HG02588 (cell line): ENCODE measurements at regions not wholly inside any gene's neighbourhood (a gene's known extent, or its start where the extent isn't known, plus 50 kb on each side); places are given as distances from the start of the nearest gene placed in this dataset.

Experiments used
- ATAC-seq: cut with Tn5 transposase; IDR thresholded peaks from one replicate; pipeline ENCODE4 v1.9.1; 2021; ENCODE audit warnings: mild to moderate bottlenecking, moderate library complexity; ENCODE audit not compliant: unreplicated experiment

DNA sequence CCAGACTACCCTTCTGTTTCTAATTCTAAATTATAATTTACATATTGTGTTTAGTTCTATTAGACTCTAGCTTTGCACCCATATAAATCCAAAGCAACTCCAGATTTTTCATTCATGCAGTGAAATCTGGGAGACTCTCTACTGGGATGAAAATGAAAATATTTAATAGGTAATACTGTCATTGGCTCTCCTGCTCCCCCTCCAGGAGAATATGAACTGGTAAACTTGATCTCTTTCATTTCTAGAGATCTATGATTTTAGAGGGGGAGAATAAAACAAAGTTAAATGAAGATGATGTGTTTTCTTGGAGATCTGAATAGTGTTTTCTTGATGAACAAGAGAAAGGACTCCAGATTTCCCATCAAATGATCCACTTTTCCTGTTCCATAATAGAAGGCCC lies 104.3 kb upstream of the TMCC3 start:
- ATAC-seq: no peak

DNA sequence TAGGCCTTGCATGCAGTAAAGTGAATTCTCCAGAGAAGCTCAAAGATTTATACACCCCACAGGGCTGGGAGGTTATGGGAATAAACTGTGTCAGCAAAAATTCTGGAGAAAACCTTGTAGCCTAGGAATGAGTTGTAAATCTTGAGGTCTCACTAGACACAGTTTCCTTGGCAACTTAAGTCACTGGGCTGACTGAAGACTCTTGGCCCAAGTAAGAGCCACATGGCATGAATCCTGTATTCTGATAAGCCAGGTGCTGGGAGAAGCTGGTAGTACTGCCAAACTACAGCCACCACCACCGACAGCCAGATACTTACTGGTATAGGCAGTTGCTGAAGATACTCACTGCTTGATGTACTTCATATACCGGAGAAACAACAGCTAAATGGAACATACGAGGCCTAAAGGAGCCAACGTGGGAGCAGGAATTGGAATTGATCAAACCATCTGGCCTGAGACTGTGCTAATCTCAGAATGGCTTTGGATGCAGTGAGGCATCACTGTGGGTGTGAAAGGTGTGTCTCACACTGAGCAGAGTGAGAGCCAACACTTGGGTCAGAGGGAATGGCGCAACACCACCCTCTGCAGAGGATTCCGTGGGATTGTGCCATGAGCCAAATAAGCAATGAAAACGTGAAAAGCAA lies 102.8 kb upstream of the TMCC3 start:
- ATAC-seq: no peak

DNA sequence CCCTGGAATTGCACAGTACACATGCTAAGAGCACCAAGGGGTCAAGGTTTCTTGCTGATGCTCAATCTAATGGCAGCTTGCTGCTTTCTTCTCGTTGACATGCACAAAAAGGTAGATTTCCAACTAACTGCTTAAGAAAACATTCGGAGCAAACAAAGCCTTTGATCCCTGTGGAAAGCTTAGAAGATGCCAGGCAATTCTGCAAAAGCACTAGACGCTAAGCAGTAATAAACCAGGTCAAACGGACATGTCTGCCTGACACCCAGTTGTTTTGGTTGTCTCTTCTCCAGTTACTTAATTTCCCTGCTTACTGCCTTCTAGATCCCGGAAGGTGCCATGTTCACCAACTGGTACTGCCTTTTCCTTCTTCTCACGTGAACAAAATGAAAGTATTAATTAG lies 100.5 kb upstream of the TMCC3 start:
- ATAC-seq: no peak

DNA sequence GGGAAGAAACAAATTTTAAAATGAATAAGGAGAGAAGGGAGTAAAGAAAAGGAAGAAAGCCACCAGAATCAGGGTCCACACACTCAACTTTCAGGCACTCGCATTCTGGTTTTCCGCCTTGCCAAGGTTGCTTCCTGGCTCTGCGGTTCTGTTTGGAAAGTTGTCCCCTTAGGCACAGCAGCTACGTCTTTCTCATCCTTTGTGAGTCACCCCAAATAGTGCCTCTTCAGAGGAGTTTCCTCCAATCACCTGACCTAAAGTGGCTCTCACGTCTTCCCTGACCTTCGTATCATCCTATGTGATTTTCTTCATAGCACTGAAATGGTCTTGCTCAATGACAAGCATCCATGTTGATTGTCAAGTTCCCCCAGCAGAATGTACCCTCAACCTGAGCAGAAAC lies 99.5 kb upstream of the TMCC3 start:
- ATAC-seq: no peak

DNA sequence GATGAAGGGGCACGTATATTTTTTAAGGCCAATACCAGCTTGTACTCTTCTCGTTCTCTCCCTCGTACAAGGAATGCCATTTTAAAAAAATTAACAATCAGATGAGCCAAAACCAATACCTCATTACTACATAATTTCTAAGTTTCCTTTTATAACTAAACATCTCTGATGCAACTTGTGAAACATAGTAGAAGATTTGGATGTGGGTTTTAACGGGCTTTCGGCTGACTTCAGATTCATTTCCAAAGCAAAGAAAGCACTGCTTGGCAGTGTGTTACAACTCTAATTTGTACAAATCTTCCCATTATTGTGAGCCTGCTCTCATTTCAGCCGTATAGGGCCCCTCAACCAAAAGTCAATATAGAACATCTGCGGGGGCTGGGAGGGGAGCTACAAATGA lies 99.1 kb upstream of the TMCC3 start:
- no peak for ATAC-seq

DNA sequence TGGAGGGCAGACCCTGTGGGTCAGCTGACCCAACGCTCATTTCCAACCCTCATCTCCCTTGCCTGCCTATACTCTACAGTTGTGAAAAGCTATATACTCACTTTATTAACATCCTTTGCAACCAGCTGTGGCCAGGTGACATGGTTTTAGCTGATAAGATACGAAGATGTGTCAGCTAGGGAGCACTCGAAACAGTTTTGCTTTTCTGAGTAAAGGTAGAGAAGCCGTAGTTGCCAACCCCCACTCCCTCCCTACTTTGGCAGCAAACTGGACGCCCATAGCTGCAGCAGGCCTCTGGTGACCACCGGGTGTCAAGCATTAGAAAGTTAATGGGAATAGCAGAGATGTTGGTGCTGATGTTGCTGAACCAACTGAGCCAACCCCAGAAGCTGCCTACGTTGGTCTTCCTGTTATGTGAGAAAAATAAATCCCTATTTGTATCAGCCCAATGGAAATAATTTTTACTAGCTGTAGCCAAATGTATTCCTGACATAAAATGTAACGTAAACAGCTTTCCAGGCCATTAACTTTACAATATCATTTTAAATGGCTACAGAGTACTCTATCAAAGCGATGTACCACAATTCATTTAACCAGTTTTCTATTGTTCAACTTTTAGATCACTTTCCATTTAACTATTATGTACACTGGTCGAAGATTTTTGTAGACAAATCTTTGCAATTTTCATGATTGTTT lies 98.5 kb upstream of the TMCC3 start:
- ATAC-seq: no peak

DNA sequence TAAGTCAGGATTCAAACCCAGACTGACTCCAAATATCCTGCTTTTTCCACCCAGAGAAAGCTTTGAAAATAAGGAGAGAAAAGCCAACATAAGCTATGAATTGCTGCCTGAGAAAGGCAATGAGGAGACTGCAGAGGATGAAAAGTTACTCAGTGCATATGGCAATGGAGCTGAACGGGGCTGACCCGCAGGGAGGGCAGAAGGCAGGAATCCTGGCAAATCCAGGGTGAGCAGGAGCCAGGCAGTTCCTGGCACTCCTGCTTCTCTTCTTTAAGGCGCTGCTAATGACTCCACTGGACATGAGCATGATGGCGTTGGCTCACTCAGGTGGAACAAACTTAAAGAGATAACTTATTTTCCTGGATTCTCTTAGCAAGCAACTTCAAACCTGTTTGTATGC lies 95.2 kb upstream of the TMCC3 start:
- ATAC-seq: no peak

DNA sequence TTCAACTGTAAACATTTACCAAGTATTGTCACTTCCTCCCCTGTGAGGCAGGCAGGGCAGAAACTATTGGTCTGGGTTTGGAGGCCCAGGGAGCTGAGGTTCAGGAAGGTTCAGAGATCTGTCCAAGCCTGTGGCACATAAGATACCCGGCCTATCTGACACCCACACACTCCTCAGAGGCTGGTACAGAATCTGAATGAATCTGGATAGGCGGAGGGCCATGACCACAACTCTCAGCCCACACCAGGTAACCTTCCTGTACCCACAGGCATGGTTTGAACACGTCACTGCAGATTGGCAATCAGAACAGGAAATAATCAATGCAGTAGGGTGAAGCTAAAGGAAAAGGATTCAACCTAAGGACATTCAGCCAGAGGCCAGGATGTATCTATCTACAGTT lies 92.8 kb upstream of the TMCC3 start:
- no peak for ATAC-seq

DNA sequence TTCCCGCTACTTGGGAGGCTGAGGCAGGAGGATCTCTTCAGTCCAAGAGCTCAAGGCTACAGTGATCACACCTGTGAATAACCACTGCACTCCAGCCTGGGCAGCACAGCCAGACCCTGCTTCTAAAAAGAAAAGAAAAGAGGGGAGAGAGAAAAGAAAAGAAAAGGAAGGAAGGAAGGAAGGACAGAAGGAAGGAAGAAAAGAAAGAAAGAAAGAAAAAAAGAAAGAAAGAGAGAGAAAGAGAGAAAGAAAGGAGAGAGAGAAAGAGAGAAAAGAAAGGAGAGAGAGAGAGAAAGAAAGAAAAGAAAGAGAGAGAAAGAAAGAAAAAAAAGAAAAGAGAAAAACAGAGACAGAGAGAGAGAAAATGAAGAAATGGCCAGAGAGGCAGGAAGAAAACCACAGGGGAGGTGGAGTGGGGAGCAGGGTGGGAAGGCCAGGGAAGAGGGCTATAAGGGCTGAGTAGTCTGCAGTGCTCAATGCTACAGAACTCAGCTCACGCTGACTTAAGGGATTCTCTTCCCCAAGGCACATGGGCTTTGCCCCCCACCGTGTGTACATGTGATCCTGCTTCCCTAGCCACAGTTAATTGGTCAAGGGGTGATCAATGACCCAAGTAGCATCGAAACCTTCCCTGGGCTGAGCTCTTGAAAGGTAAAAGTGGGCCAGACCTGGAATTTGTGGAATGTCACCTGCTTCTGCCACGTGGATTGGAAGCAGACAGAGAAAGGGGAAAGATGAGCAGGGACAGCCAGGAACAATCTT lies 90.4 kb upstream of the TMCC3 start:
- ATAC-seq: no peak

DNA sequence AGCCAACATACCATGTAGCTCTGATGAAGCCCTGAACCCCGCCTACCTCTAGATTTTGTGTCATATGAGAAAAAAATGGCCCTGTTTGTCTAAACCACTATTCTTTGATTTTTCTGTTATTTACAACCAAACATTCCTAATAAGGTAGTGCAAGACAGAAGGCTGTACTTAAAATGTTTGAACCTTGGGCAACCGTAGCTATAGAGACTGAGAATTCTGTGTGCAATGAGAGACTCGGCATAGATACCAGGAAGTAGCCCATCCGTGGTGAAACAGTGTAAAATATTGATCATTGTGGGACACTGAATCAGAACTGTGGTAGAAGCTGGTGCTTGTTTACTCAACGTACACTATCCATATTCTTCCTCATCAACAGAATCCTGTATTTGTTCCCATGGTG lies 86.5 kb upstream of the TMCC3 start:
- ATAC-seq: no peak

DNA sequence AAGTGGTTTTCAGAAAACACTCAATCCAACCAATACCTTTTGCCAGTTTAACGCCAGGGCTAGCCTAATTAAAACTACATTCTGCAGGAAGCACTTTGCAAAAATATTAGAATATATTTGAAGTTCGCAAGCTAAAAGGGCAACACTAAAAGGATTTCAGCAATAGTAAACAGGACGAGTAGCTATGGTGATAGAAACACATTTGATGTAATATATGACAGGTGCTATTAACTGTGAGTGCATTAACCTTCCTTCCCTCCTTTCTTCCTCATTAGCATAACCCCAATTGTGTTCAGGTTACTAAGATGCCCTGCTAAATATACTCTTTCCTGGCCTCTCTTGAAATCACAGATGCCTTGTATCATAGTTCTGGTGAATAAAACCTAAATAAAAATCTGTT lies 85.6 kb upstream of the TMCC3 start:
- ATAC-seq: no peak

DNA sequence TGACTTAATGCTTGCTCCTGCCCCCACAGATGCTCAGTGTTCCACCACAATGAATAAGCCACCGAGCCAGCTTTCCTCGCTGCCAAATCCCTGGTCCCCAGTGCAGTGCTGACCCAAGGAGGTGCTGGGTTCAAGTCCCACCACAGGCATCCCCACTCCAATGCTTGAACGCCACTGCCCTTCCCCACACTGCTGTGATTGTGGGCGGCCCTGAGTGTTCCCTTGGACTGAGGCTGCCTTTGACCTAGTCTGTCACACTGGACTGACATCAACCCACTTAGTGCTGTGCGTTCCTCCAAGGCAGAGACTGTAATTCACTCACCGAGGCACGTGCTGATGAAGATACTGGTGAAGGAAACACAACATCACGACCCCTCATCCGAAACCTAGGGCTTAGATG lies 83.4 kb upstream of the TMCC3 start:
- ATAC-seq: no peak

DNA sequence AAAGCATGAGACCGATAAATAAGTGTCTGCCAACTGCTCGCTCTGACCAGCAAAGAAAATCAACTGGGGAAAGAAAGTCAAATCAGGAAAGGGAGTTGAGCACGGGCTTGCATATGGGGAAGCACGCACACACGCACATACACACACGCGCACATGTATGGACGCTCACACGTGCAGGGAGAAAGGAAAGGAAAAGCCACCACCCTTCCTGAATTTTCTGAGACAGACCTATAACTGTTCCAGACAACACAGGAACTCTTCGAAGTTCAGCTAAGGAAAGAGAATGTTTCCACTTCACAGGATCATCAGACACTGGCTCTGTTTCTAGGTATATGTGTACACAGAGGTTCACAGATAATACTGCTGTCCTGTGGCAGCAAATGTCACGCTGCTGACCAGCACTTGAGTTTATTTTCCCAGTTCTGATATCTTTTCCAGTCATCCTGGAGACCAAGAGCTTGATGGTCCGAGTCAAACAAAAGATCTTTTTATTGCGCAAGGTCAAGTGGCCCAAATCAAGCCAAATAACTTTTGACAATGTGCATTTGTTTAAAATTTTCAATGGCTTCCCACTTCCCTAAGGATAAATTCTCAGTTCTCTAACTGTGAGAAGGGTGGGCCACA lies 82.1 kb upstream of the TMCC3 start:
- no peak for ATAC-seq

DNA sequence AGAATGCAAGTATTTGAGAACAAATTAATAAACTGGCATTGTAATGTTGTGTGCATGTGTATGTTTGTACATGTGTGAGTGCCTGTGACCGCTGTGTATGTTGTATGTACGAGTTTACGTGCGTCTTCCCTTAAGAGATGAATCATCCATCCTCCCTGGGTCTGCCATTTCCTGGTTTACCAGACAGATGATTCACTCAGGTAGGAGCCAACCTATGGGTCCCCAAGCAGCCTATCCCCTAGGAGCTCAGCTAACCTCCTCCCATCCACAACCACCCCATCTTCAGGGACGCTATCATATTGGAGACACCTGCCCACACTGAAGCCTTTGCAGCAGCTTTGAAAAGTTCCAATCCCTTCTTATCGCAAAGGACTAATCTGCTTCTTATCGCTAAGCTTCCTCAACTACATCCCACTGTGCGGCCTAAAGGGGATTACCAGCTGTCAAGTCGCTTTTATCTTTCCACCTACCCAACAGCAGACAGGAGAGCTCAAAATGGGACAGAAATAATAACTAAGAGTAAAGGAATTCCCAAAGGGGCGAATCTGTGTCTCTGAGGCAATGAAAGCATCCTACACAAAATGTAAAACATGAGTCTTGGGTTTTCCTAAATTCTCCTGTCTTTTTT lies 81.5 kb upstream of the TMCC3 start:
- ATAC-seq: no peak

DNA sequence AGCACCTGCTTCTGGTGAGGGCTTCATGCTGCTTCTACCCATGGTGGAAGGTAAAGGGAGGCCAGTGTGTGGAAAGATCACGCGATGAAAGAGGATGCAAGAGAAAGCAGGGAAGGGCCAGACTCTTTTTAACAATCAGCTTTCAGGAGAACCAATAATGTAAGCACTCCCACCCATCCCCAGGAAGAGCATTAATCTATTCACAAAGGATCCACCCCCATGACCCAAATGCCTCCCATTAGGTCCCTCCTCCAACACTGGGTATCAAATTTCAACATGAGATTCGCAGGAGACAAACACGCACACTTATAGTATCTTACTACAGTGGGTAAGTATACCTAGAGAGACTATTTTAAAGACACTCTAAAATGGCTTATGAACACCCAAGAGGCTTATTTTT lies 80.5 kb upstream of the TMCC3 start:
- no peak for ATAC-seq

DNA sequence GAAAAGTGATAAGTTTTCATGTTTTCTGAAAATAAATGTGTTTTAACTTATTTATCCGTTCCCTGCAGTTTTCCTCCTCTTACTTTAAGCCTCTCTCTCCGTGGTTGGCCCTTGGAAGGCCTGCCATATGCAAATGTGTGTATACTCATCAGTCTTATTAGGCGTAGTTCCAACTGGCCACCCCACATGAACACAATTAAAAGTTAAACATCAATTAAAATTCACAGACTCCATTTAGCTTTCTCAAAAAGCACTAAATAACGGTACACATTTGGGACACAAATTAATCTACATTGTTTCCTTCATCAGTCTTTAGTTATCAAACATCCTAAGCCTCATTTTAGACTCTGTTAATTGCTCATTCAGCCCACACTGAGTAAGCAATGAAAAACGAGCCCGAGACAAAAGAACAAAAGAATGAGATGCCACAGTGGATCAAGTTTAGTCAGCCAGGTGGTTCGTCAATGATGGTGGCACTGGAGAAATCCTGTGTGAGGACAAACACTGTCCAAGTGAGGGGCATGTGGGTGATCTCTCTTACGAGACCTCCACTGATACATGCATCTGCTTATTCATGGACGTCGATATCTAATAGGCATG lies 76.0 kb upstream of the TMCC3 start:
- no peak for ATAC-seq

DNA sequence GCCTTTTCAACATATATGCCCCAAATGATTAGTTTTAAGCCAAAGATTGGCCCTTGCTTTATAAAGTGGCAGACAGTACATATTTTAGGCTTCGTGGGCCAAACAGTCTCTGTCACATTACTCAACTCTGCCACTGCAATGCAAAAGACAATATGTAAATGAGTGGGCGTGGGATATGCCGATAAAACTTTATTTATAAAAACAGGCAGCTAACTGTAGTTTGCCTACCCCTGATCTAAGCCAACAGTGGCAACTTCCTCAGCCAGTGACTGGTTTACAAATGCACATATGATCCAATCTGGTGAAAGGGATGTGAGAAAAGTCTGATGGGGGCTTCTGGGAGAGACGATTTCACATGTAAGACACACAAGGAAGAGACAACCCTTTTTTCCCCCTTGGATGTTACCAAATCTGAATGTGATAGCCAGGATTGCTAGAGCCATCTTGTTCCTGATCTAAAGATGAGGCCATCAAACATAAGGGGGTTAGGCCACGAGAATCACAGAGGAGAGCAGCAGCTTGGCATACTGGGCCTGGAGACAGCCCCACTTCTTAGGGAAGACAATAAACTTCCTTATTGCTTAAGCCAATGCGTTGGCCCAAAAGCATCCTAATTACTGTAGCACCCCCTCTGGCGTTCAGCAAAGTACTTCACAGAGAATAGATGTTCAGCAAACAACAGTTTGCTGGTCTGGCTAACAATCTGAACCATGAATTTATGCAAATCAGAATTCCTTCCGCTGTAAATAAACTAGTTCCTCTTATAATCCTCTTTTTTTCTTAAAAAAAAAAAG lies 75.2 kb upstream of the TMCC3 start:
- ATAC-seq: no peak

DNA sequence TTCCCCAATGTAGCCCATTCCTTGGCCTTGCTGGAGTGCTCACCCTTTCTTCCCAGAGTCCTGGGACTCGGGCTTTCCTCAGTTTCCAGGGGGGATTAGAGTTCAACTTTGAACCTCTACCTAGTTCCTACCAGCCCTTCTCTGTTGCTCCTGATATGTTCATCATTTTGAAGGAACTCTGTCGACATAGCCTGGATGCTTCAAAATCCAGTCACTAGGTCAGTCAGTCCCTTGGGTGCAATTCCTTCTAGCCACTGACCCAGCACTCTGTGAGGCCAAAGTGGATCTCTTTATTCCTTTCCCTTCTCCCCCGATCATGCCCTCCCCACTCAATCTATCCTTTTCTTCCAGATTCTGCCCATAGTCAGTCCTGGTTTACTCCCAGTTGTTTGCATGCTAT lies 72.3 kb upstream of the TMCC3 start:
- no peak for ATAC-seq

DNA sequence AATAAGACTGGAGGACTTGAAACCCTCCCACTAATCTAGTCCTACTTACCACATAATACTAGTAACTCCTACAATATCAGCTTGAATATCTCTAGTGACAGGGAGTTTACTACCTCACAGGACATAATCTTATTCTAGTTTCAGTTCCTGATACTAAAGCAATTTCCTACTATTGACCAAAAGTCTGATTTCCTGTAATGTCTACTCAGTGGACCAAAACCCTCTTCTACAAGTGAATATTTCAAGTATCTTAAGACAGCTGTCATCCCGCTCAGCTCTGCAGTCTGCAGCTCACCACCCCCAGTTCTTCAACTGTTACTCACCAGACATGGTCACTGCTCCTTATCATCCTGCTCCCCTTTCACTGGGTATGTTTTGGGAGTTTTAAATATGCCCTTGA lies 70.8 kb upstream of the TMCC3 start:
- ATAC-seq: peak; percentile 81

DNA sequence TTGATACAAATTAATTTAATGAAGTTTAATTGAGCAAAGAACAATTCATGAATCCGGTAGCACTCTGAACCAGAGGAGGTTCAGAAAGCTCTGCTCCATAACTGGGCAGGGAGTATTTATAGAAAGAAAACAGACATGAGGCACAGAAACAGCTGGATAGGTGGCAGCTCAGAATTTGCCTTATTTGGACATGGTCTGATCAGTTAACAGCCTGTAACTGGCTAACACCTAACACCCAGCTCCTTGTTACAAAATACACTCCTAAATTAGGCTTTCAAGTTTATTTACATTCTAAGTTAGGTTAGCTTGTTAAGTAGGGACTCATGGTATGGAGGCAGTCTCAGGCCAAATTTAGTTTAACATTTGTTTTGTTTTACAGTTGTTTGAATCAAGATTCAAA lies 67.8 kb upstream of the TMCC3 start:
- ATAC-seq: no peak
